Dendritic cell treated with granulocyte-macrophage colony-stimulating factor and Interleukin-4, amounts not matched to agents 40 ng/mL and 50 ng/mL, for 4 days (primary cell): ENCODE measurements at regions not wholly inside any gene's neighbourhood (a gene's known extent, or its start where the extent isn't known, plus 50 kb on each side); places are given as distances from the start of the nearest gene placed in this dataset.

ENCODE experiments used
- H3K27ac Mint-ChIP-seq: one replicate; pipeline ENCODE4 v1.8.0; 2022; ENCODE audit warnings: mild to moderate bottlenecking, mixed read lengths
- H3K27me3 Mint-ChIP-seq: one replicate; pipeline ENCODE4 v1.8.0; 2022; ENCODE audit warnings: mild to moderate bottlenecking, mixed read lengths
- H3K36me3 Mint-ChIP-seq: one replicate; pipeline ENCODE4 v1.8.0; 2022; ENCODE audit warnings: low read depth, mixed read lengths
- H3K4me1 Mint-ChIP-seq: one replicate; pipeline ENCODE4 v1.8.0; 2022; ENCODE audit warnings: low read depth, mixed read lengths
- H3K4me3 Mint-ChIP-seq: one replicate; pipeline ENCODE4 v1.8.0; 2022; ENCODE audit warnings: mild to moderate bottlenecking, moderate library complexity, mixed read lengths
- H3K9me3 Mint-ChIP-seq: one replicate; pipeline ENCODE4 v1.8.0; 2022; ENCODE audit warnings: mixed read lengths
- intact Hi-C: fragments of 100-400 bp; cut with micrococcal nuclease; formaldehyde crosslinking; loops from one replicate; pipeline ENCODE4 v1.15.0; 2022

GRCh38 chr6:155604991-155605390 is 149.4 kb upstream of the NOX3 start:
- Mint-ChIP-seq H3K4me1 (no peaks in the 10 kb centered on the region), H3K27ac (no peak overlapping the region), H3K4me3 (no peak overlapping the region)

GRCh38 chr6:155599561-155599960 is 143.9 kb upstream of the NOX3 start:
- Mint-ChIP-seq H3K27me3 (no peaks in the 10 kb centered on the region), H3K4me3 (no peak overlapping the region), H3K4me1 (no peaks in the 10 kb centered on the region), H3K36me3 (no peaks in the 10 kb centered on the region), H3K9me3 (no peaks in the 10 kb centered on the region), H3K27ac (no peak overlapping the region)
- intact Hi-C loops, result no loop called here

More at GRCh38 chr6:155604991-155605390, 149.4 kb upstream of the NOX3 start:
- intact Hi-C loops, result no loop called here
- Mint-ChIP-seq H3K27me3 (no peaks in the 10 kb centered on the region), H3K9me3 (peaks cover 27% of the 10 kb centered on the region), H3K36me3 (no peaks in the 10 kb centered on the region)

- intact Hi-C loops, result no loop called here
- H3K36me3 Mint-ChIP-seq, result no peaks in the 10 kb centered on the region
- no peak overlapping the region for H3K4me3 Mint-ChIP-seq
- no peaks in the 10 kb centered on the region for H3K4me1 Mint-ChIP-seq
- no peaks in the 10 kb centered on the region for H3K27me3 Mint-ChIP-seq
- H3K9me3 Mint-ChIP-seq, result no peaks in the 10 kb centered on the region
- H3K27ac Mint-ChIP-seq, result no peak overlapping the region
Measured at GRCh38 chr6:155599160-155599559, 143.5 kb upstream of the NOX3 start.

- H3K9me3 Mint-ChIP-seq, result peaks cover 9% of the 10 kb centered on the region
- H3K27ac Mint-ChIP-seq, result no peak overlapping the region
- intact Hi-C loops, result no loop called here
- H3K36me3 Mint-ChIP-seq, result no peaks in the 10 kb centered on the region
- H3K4me3 Mint-ChIP-seq, result no peak overlapping the region
- no peaks in the 10 kb centered on the region for H3K4me1 Mint-ChIP-seq
- H3K27me3 Mint-ChIP-seq, result no peaks in the 10 kb centered on the region
Measured at GRCh38 chr6:155595284-155595683, 139.6 kb upstream of the NOX3 start.

GRCh38 chr6:155591741-155592140 is 136.1 kb upstream of the NOX3 start:
- Mint-ChIP-seq H3K4me3 (no peak overlapping the region), H3K27ac (no peak overlapping the region), H3K27me3 (no peaks in the 10 kb centered on the region), H3K36me3 (no peaks in the 10 kb centered on the region), H3K9me3 (peaks cover 9% of the 10 kb centered on the region), H3K4me1 (no peaks in the 10 kb centered on the region)
- intact Hi-C loops, result no loop called here

GRCh38 chr6:155589190-155589589 is 133.6 kb upstream of the NOX3 start:
- H3K9me3 Mint-ChIP-seq, result peaks cover 11% of the 10 kb centered on the region
- intact Hi-C loops, result no loop called here
- no peaks in the 10 kb centered on the region for H3K27me3 Mint-ChIP-seq
- H3K27ac Mint-ChIP-seq, result no peak overlapping the region
- no peaks in the 10 kb centered on the region for H3K36me3 Mint-ChIP-seq
- no peak overlapping the region for H3K4me3 Mint-ChIP-seq
- H3K4me1 Mint-ChIP-seq, result no peaks in the 10 kb centered on the region

- Mint-ChIP-seq H3K4me1 (no peaks in the 10 kb centered on the region), H3K27ac (no peak overlapping the region), H3K36me3 (no peaks in the 10 kb centered on the region), H3K4me3 (no peak overlapping the region), H3K27me3 (no peaks in the 10 kb centered on the region), H3K9me3 (peaks cover 18% of the 10 kb centered on the region)
- intact Hi-C loops, result no loop called here
Measured at GRCh38 chr6:155587817-155588216, 132.2 kb upstream of the NOX3 start.

GRCh38 chr6:155586090-155586489 is 130.5 kb upstream of the NOX3 start:
- H3K27ac Mint-ChIP-seq, result no peak overlapping the region
- H3K9me3 Mint-ChIP-seq, result peaks cover 19% of the 10 kb centered on the region
- no peaks in the 10 kb centered on the region for H3K27me3 Mint-ChIP-seq
- H3K36me3 Mint-ChIP-seq, result no peaks in the 10 kb centered on the region
- intact Hi-C loops, result no loop called here
- no peaks in the 10 kb centered on the region for H3K4me1 Mint-ChIP-seq
- H3K4me3 Mint-ChIP-seq, result no peak overlapping the region

- intact Hi-C loops, result no loop called here
- H3K4me1 Mint-ChIP-seq, result no peaks in the 10 kb centered on the region
- H3K4me3 Mint-ChIP-seq, result no peak overlapping the region
- no peaks in the 10 kb centered on the region for H3K27me3 Mint-ChIP-seq
- H3K9me3 Mint-ChIP-seq, result peaks cover 25% of the 10 kb centered on the region
- no peak overlapping the region for H3K27ac Mint-ChIP-seq
- no peaks in the 10 kb centered on the region for H3K36me3 Mint-ChIP-seq
Measured at GRCh38 chr6:155584006-155584405, 128.4 kb upstream of the NOX3 start.

- Mint-ChIP-seq H3K27me3 (no peaks in the 10 kb centered on the region), H3K9me3 (peaks cover 25% of the 10 kb centered on the region), H3K27ac (no peak overlapping the region), H3K4me1 (no peaks in the 10 kb centered on the region), H3K4me3 (no peak overlapping the region), H3K36me3 (no peaks in the 10 kb centered on the region)
- intact Hi-C loops, result no loop called here
Measured at GRCh38 chr6:155582016-155582991, 126.7 kb upstream of the NOX3 start.

- Mint-ChIP-seq H3K27ac (no peak overlapping the region), H3K4me1 (no peaks in the 10 kb centered on the region), H3K4me3 (no peak overlapping the region), H3K9me3 (peaks cover 26% of the 10 kb centered on the region), H3K27me3 (no peaks in the 10 kb centered on the region), H3K36me3 (no peaks in the 10 kb centered on the region)
- intact Hi-C loops, result no loop called here
Measured at GRCh38 chr6:155580904-155581303, 125.3 kb upstream of the NOX3 start.

GRCh38 chr6:155578251-155578650 is 122.6 kb upstream of the NOX3 start:
- Mint-ChIP-seq H3K27ac (no peak overlapping the region), H3K9me3 (peaks cover 30% of the 10 kb centered on the region), H3K4me3 (no peak overlapping the region), H3K27me3 (no peaks in the 10 kb centered on the region), H3K36me3 (no peaks in the 10 kb centered on the region), H3K4me1 (no peaks in the 10 kb centered on the region)
- intact Hi-C loops, result no loop called here

GRCh38 chr6:155561966-155562364 is 106.3 kb upstream of the NOX3 start:
- no peak overlapping the region for H3K4me3 Mint-ChIP-seq
- H3K36me3 Mint-ChIP-seq, result no peaks in the 10 kb centered on the region
- no peak overlapping the region for H3K27ac Mint-ChIP-seq
- no peaks in the 10 kb centered on the region for H3K4me1 Mint-ChIP-seq
- intact Hi-C loops, result no loop called here
- peaks cover 10% of the 10 kb centered on the region for H3K9me3 Mint-ChIP-seq
- no peaks in the 10 kb centered on the region for H3K27me3 Mint-ChIP-seq

- Mint-ChIP-seq H3K9me3 (peaks cover 10% of the 10 kb centered on the region), H3K4me1 (no peaks in the 10 kb centered on the region), H3K4me3 (no peak overlapping the region), H3K27me3 (no peaks in the 10 kb centered on the region), H3K27ac (no peak overlapping the region), H3K36me3 (no peaks in the 10 kb centered on the region)
- intact Hi-C loops, result no loop called here
Measured at GRCh38 chr6:155561257-155561965, 105.8 kb upstream of the NOX3 start.
